Right atrium auricular region (tissue), 2 donors: ENCODE measurements at regions not wholly inside any gene's neighbourhood (a gene's known extent, or its start where the extent isn't known, plus 50 kb on each side); places are given as distances from the start of the nearest gene placed in this dataset.

Experiments
- DNase-seq: peaks from one replicate; pipeline ENCODE4 v3.0.0-alpha.2; 2019; ENCODE audit warnings: low spot score
- H3K27ac ChIP-seq, 2 donors: fragments of 200-600 bp; sonication (generic); 1 replicate in 1 of 2; 2 replicates in 1 of 2; pipeline ENCODE4 v1.5.1; 2016 to 2019
- H3K27me3 ChIP-seq, 2 donors: fragments of 200-600 bp; sonication (generic); one replicate each; pipeline versions ENCODE4 v1.5.1 to v1.6.0; 2017 to 2019
- H3K36me3 ChIP-seq: fragments of 200-600 bp; sonication (generic); one replicate; pipeline ENCODE4 v1.5.1; 2016
- H3K4me1 ChIP-seq, 2 donors: fragments of 200-600 bp; sonication (generic); one replicate each; pipeline versions ENCODE4 v1.5.1 to v1.6.0; 2017 to 2019
- H3K4me3 ChIP-seq, 2 donors: fragments of 200-600 bp; sonication (generic); 1 replicate in 1 of 2; 2 replicates in 1 of 2; pipeline ENCODE4 v1.5.1; 2017 to 2019; ENCODE audit warnings: mild to moderate bottlenecking in 1 of 2, moderate library complexity in 1 of 2
- H3K9me3 ChIP-seq, 2 donors: fragments of 200-600 bp; sonication (generic); one replicate each; pipeline ENCODE4 v1.5.1; 2019
- TF ChIP-seq, protein P1 (sequence below), 2 donors: fragments of 200-600 bp; sonication (generic); IDR thresholded peaks; one replicate each; pipeline ENCODE4 v1.5.1; 2019; ENCODE audit warnings: antibody characterized with exemption in 2 of 2

DNA sequence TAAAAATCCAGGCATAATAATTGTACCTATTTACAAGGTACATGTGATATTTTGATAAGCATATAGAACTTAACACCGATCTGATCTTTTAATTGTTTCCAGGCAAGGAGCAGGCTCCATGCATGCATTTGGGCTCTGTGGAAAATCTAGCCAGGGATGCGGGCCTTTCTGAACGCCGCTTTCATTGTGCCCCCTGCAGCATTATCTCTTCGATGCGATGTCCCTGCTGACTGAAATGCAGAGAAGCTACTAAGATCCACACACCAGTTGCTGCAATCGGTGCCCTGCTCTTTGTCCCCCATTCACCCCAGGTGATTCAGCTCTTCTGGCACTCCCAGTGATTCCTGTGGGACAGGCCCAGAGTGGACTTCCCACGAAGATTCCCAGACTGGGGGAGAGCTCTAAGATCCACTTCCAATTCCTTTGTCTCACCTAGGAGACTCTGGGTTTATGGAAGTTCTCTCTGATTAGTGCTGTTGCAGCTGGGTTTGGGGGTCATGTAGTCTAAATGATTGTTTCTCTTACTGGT, 254.3 kb upstream of the AGA start:
- no peaks in the 10 kb centered on the region for H3K36me3 ChIP-seq
- H3K4me1 ChIP-seq = no peaks in the 10 kb centered on the region
- no peak overlapping the region for H3K4me3 ChIP-seq
- no peak for DNase-seq
- no peaks in the 10 kb centered on the region for H3K27me3 ChIP-seq
- TF ChIP-seq, protein P1, sequence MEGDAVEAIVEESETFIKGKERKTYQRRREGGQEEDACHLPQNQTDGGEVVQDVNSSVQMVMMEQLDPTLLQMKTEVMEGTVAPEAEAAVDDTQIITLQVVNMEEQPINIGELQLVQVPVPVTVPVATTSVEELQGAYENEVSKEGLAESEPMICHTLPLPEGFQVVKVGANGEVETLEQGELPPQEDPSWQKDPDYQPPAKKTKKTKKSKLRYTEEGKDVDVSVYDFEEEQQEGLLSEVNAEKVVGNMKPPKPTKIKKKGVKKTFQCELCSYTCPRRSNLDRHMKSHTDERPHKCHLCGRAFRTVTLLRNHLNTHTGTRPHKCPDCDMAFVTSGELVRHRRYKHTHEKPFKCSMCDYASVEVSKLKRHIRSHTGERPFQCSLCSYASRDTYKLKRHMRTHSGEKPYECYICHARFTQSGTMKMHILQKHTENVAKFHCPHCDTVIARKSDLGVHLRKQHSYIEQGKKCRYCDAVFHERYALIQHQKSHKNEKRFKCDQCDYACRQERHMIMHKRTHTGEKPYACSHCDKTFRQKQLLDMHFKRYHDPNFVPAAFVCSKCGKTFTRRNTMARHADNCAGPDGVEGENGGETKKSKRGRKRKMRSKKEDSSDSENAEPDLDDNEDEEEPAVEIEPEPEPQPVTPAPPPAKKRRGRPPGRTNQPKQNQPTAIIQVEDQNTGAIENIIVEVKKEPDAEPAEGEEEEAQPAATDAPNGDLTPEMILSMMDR (IDR thresholded peaks at IDR 0.05) = no peak
- no peak overlapping the region for H3K27ac ChIP-seq
- no peaks in the 10 kb centered on the region for H3K9me3 ChIP-seq

DNA sequence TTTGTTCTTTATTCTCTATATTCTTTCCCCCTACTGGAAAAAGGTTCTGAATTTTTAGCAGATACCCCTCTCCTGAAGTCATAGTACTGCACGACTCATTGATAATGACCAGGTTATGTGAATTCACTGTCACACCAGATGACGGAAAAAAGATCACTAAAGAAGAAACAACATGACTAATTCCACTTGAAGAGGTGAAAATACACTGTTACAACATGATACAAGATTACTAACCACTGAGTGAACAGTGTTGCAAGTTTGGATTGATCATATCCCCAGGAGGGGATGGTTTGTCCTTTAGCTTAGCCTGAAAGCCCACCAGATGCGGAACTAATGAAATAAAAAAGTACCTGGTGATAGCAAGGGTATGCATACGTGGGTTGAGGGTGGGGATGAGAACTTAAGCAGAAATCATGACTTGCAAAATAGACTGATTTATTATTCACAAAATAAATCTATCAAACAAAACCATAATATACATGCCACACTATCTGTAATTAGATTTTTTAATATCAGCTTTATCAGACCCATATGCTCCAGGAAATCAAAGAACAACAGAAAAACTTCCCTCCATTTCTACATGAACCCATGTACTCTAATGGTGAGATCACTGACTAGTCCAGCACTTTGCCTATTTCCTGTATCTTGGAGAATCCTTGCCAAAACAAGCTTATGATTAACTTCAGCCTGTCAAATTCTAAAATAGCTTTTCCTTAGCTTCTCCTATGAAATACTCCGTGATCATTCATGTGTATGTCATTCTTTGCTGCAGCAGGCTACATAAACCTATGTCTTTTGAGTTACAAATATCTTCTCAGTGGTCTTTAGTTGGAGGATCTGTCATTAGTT, 257.4 kb upstream of the AGA start:
- H3K9me3 ChIP-seq = no peaks in the 10 kb centered on the region
- no peaks in the 10 kb centered on the region for H3K4me1 ChIP-seq
- no peak overlapping the region for H3K4me3 ChIP-seq
- no peak for DNase-seq
- TF ChIP-seq, protein P1 (IDR thresholded peaks at IDR 0.05) = no peak
- no peaks in the 10 kb centered on the region for H3K36me3 ChIP-seq
- H3K27ac ChIP-seq = no peak overlapping the region
- H3K27me3 ChIP-seq = no peaks in the 10 kb centered on the region

DNA sequence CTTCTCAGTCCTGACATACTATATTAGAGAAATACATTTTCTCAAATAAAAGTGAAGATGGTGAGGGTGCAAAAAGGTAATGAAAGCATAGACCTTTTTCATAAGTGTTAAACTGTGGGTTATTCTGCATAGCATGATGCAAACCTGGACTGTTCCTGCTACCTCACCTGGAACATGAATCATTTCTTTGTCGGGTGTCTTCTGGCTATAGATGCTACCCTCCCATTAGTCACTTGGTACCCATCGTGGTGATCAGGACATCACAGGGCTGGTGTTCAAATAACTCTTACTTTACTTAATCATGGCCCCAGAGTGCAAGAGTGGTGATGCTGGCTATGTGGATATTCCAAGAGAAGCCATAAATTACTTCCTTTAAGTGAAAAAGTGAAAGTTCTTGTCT, 264.7 kb upstream of the AGA start:
- Histone ChIP-seq H3K27me3 (no peaks in the 10 kb centered on the region), H3K36me3 (no peaks in the 10 kb centered on the region), H3K27ac (no peak overlapping the region), H3K9me3 (no peaks in the 10 kb centered on the region), H3K4me3 (no peak overlapping the region), H3K4me1 (no peaks in the 10 kb centered on the region)
- DNase-seq = no peak
- TF ChIP-seq, protein P1 (IDR thresholded peaks at IDR 0.05) = no peak

DNA sequence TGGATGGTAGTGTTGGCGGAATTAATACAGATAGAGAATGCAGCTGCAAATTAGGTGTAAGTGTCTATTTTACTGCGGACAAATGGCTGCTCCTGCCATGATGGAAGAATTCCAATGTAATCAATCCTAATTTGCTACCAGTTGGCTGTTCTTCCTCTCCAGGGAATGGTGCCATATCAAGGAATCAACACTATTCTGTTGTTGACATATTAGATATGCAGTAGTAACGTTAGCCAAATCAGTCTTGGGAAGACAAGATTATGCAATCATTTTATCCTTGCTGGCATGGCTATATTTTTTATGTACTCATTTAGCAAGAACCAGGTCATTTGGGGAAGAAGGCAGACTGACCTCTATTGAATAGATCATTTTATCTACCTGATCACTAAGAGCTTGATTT, 271.2 kb upstream of the AGA start:
- no peaks in the 10 kb centered on the region for H3K36me3 ChIP-seq
- no peak overlapping the region for H3K27ac ChIP-seq
- no peak overlapping the region for H3K4me3 ChIP-seq
- no peaks in the 10 kb centered on the region for H3K27me3 ChIP-seq
- H3K9me3 ChIP-seq = no peaks in the 10 kb centered on the region
- DNase-seq = no peak
- no peaks in the 10 kb centered on the region for H3K4me1 ChIP-seq
- TF ChIP-seq, protein P1 (IDR thresholded peaks at IDR 0.05) = no peak

DNA sequence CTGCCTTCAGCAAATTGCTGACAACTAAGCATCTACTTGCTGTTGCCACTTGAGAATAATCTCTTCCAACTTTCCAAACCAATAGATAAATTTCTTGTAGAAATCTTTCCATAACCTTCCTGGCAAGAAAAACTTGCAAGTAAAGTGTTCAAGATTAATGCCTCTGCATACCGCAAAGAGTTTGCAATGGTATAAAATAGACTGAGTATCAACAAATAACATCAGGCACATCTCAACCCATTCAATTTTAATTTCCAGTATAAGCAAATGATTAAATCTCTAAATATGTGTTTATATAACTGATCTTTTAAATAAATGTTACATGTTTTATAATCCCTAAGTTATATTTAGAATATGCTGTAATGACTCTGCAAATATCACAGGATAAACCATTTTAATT, 275.2 kb upstream of the AGA start:
- TF ChIP-seq, protein P1 (IDR thresholded peaks at IDR 0.05) = no peak
- Histone ChIP-seq H3K36me3 (no peaks in the 10 kb centered on the region), H3K27me3 (no peaks in the 10 kb centered on the region), H3K4me3 (no peak overlapping the region), H3K9me3 (no peaks in the 10 kb centered on the region), H3K4me1 (no peaks in the 10 kb centered on the region), H3K27ac (no peak overlapping the region)
- no peak for DNase-seq
